HCT116 (cell line): ENCODE measurements at regions not wholly inside any gene's neighbourhood (a gene's known extent, or its start where the extent isn't known, plus 50 kb on each side); places are given as distances from the start of the nearest gene placed in this dataset.

Experiments used
- ATAC-seq: fragments of 200-7000 bp; cut with Tn5 transposase; 2 replicates; pipeline ENCODE4 v1.9.1; 2020; ENCODE audit warnings: mild to moderate bottlenecking, moderate library complexity
- BruUV-seq: library from RNA; stranded (reverse); fragments of 400-500 nt; replicated peaks from 2 replicates; lab custom pipeline; 2021; lab: Mats Ljungman, UMichigan
- CTCF ChIA-PET: fragments of 300-600 bp; sonication (Branson Sonifier 250); formaldehyde crosslinking; loops from one replicate; lab custom pipeline; 2021; ENCODE audit warnings: antibody characterized with exemption; lab: Charles Lee
- POLR2A ChIA-PET: fragments of 300-600, 350-600 bp; sonication (Branson Sonifier 250); formaldehyde crosslinking; loops from one replicate; lab custom pipeline; 2021; ENCODE audit warnings: antibody characterized with exemption; lab: Charles Lee
- RAD21 ChIA-PET, 2 experiments: fragments of 300-600 bp; sonication (Branson Sonifier 250); formaldehyde crosslinking; loops; one replicate each; lab custom pipeline; 2023; ENCODE audit warnings: low total read pairs in 2 of 2; ENCODE audit not compliant: uncharacterized antibody in 2 of 2, unreplicated experiment in 2 of 2, low non-redundant PET in 1 of 2; lab: Charles Lee
- DNase-seq: peaks from one replicate; pipeline ENCODE4 v3.0.0-alpha.2; 2010; ENCODE audit warnings: low read depth, low spot score
- H2AFZ ChIP-seq: fragments of 200-600 bp; shearing (Covaris generic), sonication (generic); 2 replicates; pipeline ENCODE4 v1.6.1; 2017; ENCODE audit warnings: low read depth, mixed run types, mixed read lengths, antibody characterized with exemption, low read length; ENCODE audit not compliant: poor library complexity, severe bottlenecking
- H3K27ac ChIP-seq: 2 replicates; pipeline ENCODE4 v1.5.1; 2012; ENCODE audit warnings: low read depth, low read length
- H3K27me3 ChIP-seq: fragments of 200-600 bp; sonication (generic); 2 replicates; pipeline ENCODE4 v1.6.1; 2016; ENCODE audit warnings: mixed run types, low read length, mixed read lengths; ENCODE audit not compliant: insufficient read depth
- H3K36me3 ChIP-seq, 2 experiments: fragments of 200-500 bp in 1 of 2; fragments of 200-600 bp in 1 of 2; sonication (Bioruptor generic) in 1 of 2; sonication (generic) in 1 of 2; 2 replicates each; pipeline versions ENCODE4 v1.5.1 to v1.6.1; 2014 to 2016; ENCODE audit warnings: low read length in 2 of 2, inconsistent platforms in 1 of 2, mixed read lengths in 1 of 2, mixed run types in 1 of 2; ENCODE audit not compliant: insufficient read depth in 2 of 2, control insufficient read depth in 1 of 2
- H3K4me1 ChIP-seq, 2 experiments: fragments of 200-600 bp in 1 of 2; sonication (generic) in 1 of 2; 2 replicates each; pipeline versions ENCODE4 v1.5.1 to v1.6.1; 2012 to 2017; ENCODE audit warnings: low read length in 2 of 2, inconsistent platforms in 1 of 2, mild to moderate bottlenecking in 1 of 2, mixed read lengths in 1 of 2, mixed run types in 1 of 2, moderate library complexity in 1 of 2; ENCODE audit not compliant: insufficient read depth in 2 of 2, control insufficient read depth in 1 of 2
- H3K4me2 ChIP-seq: fragments of 200-600 bp; sonication (generic); 2 replicates; pipeline ENCODE4 v1.6.1; 2017; ENCODE audit warnings: mixed run types, low read length, mixed read lengths
- H3K4me3 ChIP-seq, 2 experiments: fragments of 200-600 bp in 1 of 2; sonication (generic) in 1 of 2; replicated peaks in 1 of 2; 2 replicates each; pipeline ENCODE4 v1.5.1; 2011 to 2016; ENCODE audit warnings: low read length in 2 of 2, control low read depth in 1 of 2, low read depth in 1 of 2, mild to moderate bottlenecking in 1 of 2, mixed read lengths in 1 of 2, mixed run types in 1 of 2
- H3K79me2 ChIP-seq: fragments of 200-600 bp; sonication (generic); 2 replicates; pipeline ENCODE4 v1.6.1; 2017; ENCODE audit warnings: mild to moderate bottlenecking, mixed run types, low read length, moderate library complexity, mixed read lengths; ENCODE audit not compliant: insufficient read depth
- H3K9ac ChIP-seq: fragments of 200-600 bp; sonication (generic); 2 replicates; pipeline ENCODE4 v1.6.1; 2016; ENCODE audit warnings: low read length, mixed read lengths
- H3K9me2 ChIP-seq: fragments of 200-600 bp; sonication (generic), shearing (Covaris generic); 2 replicates; pipeline ENCODE4 v1.6.1; 2017; ENCODE audit warnings: mixed run types, mild to moderate bottlenecking, moderate library complexity; ENCODE audit not compliant: insufficient read depth
- H3K9me3 ChIP-seq, 2 experiments: fragments of 200-500 bp in 1 of 2; fragments of 200-600 bp in 1 of 2; sonication (Bioruptor generic) in 1 of 2; sonication (generic) in 1 of 2; 2 replicates each; pipeline ENCODE4 v1.6.1; 2014 to 2017; ENCODE audit warnings: low read length in 2 of 2, mixed read lengths in 2 of 2, inconsistent platforms in 1 of 2, low read depth in 1 of 2, mild to moderate bottlenecking in 1 of 2, mixed run types in 1 of 2, moderate library complexity in 1 of 2; ENCODE audit not compliant: control insufficient read depth in 1 of 2, insufficient read depth in 1 of 2
- H4K20me1 ChIP-seq: fragments of 200-600 bp; sonication (generic), shearing (Covaris generic); 2 replicates; pipeline ENCODE4 v1.6.1; 2017; ENCODE audit warnings: mixed run types, mild to moderate bottlenecking, moderate library complexity; ENCODE audit not compliant: insufficient read depth
- CBX3 ChIP-seq: IDR thresholded peaks from 2 replicates; pipeline ENCODE4 v1.6.1; 2012; ENCODE audit warnings: low read depth
- CEBPB ChIP-seq: IDR thresholded peaks from 2 replicates; pipeline ENCODE4 v1.6.1; 2012; ENCODE audit warnings: low read depth
- ELF1 ChIP-seq: IDR thresholded peaks from 2 replicates; pipeline ENCODE4 v1.6.1; 2012; ENCODE audit warnings: low read depth, borderline replicate concordance
- EZH2 ChIP-seq: fragments of 200-600 bp; sonication (generic); IDR thresholded peaks from 2 replicates; pipeline ENCODE4 v1.6.1; 2017; ENCODE audit warnings: antibody characterized with exemption, mixed run types
- EZH2phosphoT487 ChIP-seq: fragments of 200-600 bp; IDR thresholded peaks from 2 replicates; pipeline ENCODE4 v1.6.1; 2018; ENCODE audit warnings: antibody characterized with exemption, borderline replicate concordance
- FOSL1 ChIP-seq: IDR thresholded peaks from 2 replicates; pipeline ENCODE4 v1.6.1; 2012; ENCODE audit warnings: low read depth
- JUND ChIP-seq: IDR thresholded peaks from 2 replicates; pipeline ENCODE4 v1.6.1; 2012
- POLR2A ChIP-seq: IDR thresholded peaks from 2 replicates; pipeline ENCODE4 v1.7.0; 2011; ENCODE audit warnings: borderline replicate concordance; ENCODE audit not compliant: insufficient read depth, insufficient read length; ENCODE audit errors: extremely low read depth
- POLR2AphosphoS5 ChIP-seq: IDR thresholded peaks from 2 replicates; pipeline ENCODE4 v1.6.1; 2011; ENCODE audit warnings: mild to moderate bottlenecking, low read depth, low read length, moderate library complexity
- RAD21 ChIP-seq: IDR thresholded peaks from 2 replicates; pipeline ENCODE4 v1.6.1; 2012; ENCODE audit warnings: low read depth, mild to moderate bottlenecking
- SIN3A ChIP-seq: IDR thresholded peaks from 2 replicates; pipeline ENCODE4 v1.6.1; 2012; ENCODE audit warnings: low read depth
- SP1 ChIP-seq: IDR thresholded peaks from 2 replicates; pipeline ENCODE4 v1.6.1; 2012; ENCODE audit warnings: low read depth
- SRF ChIP-seq: IDR thresholded peaks from 2 replicates; pipeline ENCODE4 v1.6.1; 2012; ENCODE audit warnings: low read depth
- YY1 ChIP-seq: IDR thresholded peaks from 2 replicates; pipeline ENCODE4 v1.6.1; 2011; ENCODE audit warnings: low read length, low read depth, moderate library complexity, mild to moderate bottlenecking; ENCODE audit not compliant: insufficient replicate concordance; ENCODE audit errors: extremely low read depth
- ZFX ChIP-seq: fragments of 450-650 bp; IDR thresholded peaks from 2 replicates; pipeline ENCODE4 v1.6.1; 2017
- ZNF274 ChIP-seq: fragments of 200-500 bp; sonication (Bioruptor generic); IDR thresholded peaks from 2 replicates; pipeline ENCODE4 v1.6.1; 2014; ENCODE audit warnings: mild to moderate bottlenecking, low read depth, low read length, inconsistent platforms
- intact Hi-C: fragments of 100-400 bp; cut with micrococcal nuclease; formaldehyde crosslinking; loops from 2 replicates; pipeline ENCODE4 v1.10.0; 2022
- TF ChIP-seq, protein P1 (sequence below): IDR thresholded peaks from 2 replicates; pipeline ENCODE4 v1.6.1; 2012
- TF ChIP-seq, protein P2 (sequence below): IDR thresholded peaks from 2 replicates; pipeline ENCODE4 v1.6.1; 2011; ENCODE audit warnings: mild to moderate bottlenecking, low read length, moderate library complexity; ENCODE audit not compliant: insufficient replicate concordance; ENCODE audit errors: extremely low read depth
- TF ChIP-seq, protein P3 (sequence below): IDR thresholded peaks from 2 replicates; pipeline ENCODE4 v1.6.1; 2012; ENCODE audit warnings: low read depth

DNA sequence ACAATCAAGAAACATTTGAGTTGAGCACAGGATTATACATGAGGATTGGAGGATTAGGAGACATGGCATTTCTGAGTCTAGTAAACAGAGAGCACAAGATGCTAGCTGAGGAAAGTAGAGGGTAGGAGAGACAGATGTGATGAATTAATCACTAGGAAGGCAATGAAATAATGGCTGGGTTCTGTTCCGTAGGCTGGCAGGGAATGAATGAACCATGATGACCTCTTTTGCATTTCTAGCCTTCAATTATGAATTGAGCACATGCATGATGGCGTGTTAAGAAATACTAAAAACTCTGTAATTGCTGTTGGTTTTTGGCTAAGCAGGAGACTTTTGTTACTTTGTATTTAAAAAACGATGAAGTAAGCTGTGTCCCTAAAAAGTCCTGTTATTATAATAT lies 420.0 kb upstream of the TLE4 start:
- BruUV-seq: no TSS peak

DNA sequence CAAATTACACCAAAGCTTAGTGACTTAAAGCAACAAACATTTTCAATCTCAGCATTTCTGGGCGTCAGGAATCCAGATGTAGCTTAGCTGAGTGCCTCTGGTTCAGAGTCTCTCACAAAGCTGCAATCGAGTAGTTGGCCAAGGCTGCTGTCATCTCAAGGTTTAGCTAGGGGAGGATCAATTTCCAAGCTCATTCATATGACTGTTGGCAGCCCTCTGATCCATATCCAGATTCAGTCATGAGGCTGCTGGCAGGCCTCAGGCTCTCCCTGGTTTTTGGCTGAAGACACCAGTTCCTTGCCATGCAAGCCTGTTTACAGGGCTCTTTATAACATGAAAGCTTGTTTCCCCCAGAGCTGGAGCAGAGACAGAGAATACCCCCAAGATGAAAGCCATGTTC lies 419.5 kb upstream of the TLE4 start:
- CTCF ChIA-PET: no interaction called here

More for the DNA sequence above, 420.0 kb upstream of the TLE4 start:
- ChIA-PET RAD21 (no interaction called here), POLR2A (no interaction called here), CTCF (no interaction called here)
- no peak overlapping the region for H3K4me2 ChIP-seq
- TF ChIP-seq ZNF274: no peak
- TF ChIP-seq ELF1: no peak
- no peak for TF ChIP-seq JUND
- H3K36me3 ChIP-seq: no peaks in the 10 kb centered on the region
- no peaks in the 10 kb centered on the region for H3K9me2 ChIP-seq
- H3K4me1 ChIP-seq: no peaks in the 10 kb centered on the region
- H3K9ac ChIP-seq: no peak overlapping the region
- H3K4me3 ChIP-seq: no peak overlapping the region
- DNase-seq: no peak
- H2AFZ ChIP-seq: no peak overlapping the region
- H3K27me3 ChIP-seq: no peaks in the 10 kb centered on the region
- H3K27ac ChIP-seq: no peak overlapping the region
- H3K79me2 ChIP-seq: no peaks in the 10 kb centered on the region
- no peak for ATAC-seq
- intact Hi-C loops: no loop called here
- H4K20me1 ChIP-seq: no peaks in the 10 kb centered on the region
- no peaks in the 10 kb centered on the region for H3K9me3 ChIP-seq

More for the DNA sequence above, 419.5 kb upstream of the TLE4 start:
- Histone ChIP-seq H3K4me3 (no peak overlapping the region), H3K27ac (no peak overlapping the region), H3K9ac (no peak overlapping the region), H2AFZ (no peak overlapping the region), H3K27me3 (no peaks in the 10 kb centered on the region), H3K9me3 (no peaks in the 10 kb centered on the region), H3K9me2 (no peaks in the 10 kb centered on the region), H3K4me1 (no peaks in the 10 kb centered on the region), H4K20me1 (no peaks in the 10 kb centered on the region), H3K36me3 (no peaks in the 10 kb centered on the region), H3K4me2 (no peak overlapping the region), H3K79me2 (no peaks in the 10 kb centered on the region)
- POLR2A ChIA-PET: no interaction called here
- ATAC-seq: no peak
- intact Hi-C loops: no loop called here
- no TSS peak for BruUV-seq
- RAD21 ChIA-PET: no interaction called here
- TF ChIP-seq SIN3A (no peak), CEBPB (no peak), YY1 (no peak), CBX3 (no peak), ELF1 (no peak), EZH2phosphoT487 (no peak), SRF (no peak), EZH2 (no peak), ZFX (no peak), RAD21 (no peak), POLR2AphosphoS5 (no peak), POLR2A (no peak), SP1 (no peak), FOSL1 (no peak), JUND (no peak)
- TF ChIP-seq, protein P1, sequence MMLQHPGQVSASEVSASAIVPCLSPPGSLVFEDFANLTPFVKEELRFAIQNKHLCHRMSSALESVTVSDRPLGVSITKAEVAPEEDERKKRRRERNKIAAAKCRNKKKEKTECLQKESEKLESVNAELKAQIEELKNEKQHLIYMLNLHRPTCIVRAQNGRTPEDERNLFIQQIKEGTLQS: no peak
- TF ChIP-seq, protein P2, sequence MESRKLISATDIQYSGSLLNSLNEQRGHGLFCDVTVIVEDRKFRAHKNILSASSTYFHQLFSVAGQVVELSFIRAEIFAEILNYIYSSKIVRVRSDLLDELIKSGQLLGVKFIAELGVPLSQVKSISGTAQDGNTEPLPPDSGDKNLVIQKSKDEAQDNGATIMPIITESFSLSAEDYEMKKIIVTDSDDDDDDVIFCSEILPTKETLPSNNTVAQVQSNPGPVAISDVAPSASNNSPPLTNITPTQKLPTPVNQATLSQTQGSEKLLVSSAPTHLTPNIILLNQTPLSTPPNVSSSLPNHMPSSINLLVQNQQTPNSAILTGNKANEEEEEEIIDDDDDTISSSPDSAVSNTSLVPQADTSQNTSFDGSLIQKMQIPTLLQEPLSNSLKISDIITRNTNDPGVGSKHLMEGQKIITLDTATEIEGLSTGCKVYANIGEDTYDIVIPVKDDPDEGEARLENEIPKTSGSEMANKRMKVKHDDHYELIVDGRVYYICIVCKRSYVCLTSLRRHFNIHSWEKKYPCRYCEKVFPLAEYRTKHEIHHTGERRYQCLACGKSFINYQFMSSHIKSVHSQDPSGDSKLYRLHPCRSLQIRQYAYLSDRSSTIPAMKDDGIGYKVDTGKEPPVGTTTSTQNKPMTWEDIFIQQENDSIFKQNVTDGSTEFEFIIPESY: no peak
- TF ChIP-seq, protein P3, sequence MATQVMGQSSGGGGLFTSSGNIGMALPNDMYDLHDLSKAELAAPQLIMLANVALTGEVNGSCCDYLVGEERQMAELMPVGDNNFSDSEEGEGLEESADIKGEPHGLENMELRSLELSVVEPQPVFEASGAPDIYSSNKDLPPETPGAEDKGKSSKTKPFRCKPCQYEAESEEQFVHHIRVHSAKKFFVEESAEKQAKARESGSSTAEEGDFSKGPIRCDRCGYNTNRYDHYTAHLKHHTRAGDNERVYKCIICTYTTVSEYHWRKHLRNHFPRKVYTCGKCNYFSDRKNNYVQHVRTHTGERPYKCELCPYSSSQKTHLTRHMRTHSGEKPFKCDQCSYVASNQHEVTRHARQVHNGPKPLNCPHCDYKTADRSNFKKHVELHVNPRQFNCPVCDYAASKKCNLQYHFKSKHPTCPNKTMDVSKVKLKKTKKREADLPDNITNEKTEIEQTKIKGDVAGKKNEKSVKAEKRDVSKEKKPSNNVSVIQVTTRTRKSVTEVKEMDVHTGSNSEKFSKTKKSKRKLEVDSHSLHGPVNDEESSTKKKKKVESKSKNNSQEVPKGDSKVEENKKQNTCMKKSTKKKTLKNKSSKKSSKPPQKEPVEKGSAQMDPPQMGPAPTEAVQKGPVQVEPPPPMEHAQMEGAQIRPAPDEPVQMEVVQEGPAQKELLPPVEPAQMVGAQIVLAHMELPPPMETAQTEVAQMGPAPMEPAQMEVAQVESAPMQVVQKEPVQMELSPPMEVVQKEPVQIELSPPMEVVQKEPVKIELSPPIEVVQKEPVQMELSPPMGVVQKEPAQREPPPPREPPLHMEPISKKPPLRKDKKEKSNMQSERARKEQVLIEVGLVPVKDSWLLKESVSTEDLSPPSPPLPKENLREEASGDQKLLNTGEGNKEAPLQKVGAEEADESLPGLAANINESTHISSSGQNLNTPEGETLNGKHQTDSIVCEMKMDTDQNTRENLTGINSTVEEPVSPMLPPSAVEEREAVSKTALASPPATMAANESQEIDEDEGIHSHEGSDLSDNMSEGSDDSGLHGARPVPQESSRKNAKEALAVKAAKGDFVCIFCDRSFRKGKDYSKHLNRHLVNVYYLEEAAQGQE: no peak
- DNase-seq: no peak
